H9 (cell line): ENCODE measurements at regions not wholly inside any gene's neighbourhood (a gene's known extent, or its start where the extent isn't known, plus 50 kb on each side); places are given as distances from the start of the nearest gene placed in this dataset.

ENCODE experiments used
- DNase-seq: peaks from one replicate; pipeline ENCODE4 v3.0.0-alpha.2; 2017
- H2AFZ ChIP-seq: one replicate; pipeline ENCODE4 v1.6.1; 2013; ENCODE audit warnings: mild to moderate bottlenecking, low read length, control low read depth, moderate library complexity
- H2AK5ac ChIP-seq: 2 replicates; pipeline ENCODE4 v1.6.1; 2013; ENCODE audit warnings: low read length, control low read depth, mixed read lengths; ENCODE audit not compliant: insufficient read length
- H2BK120ac ChIP-seq: one replicate; pipeline ENCODE4 v1.6.1; 2013; ENCODE audit warnings: low read depth, mild to moderate bottlenecking, low read length, control low read depth, inconsistent platforms; ENCODE audit not compliant: poor library complexity, severe bottlenecking
- H2BK12ac ChIP-seq: 2 replicates; pipeline ENCODE4 v1.6.1; 2013; ENCODE audit warnings: low read length, control low read depth, mixed read lengths, low read depth; ENCODE audit not compliant: insufficient read length
- H2BK15ac ChIP-seq: 2 replicates; pipeline ENCODE4 v1.6.1; 2013; ENCODE audit warnings: low read depth, low read length, control low read depth
- H2BK20ac ChIP-seq: one replicate; pipeline ENCODE4 v1.6.1; 2013; ENCODE audit warnings: low read depth, mild to moderate bottlenecking, low read length, control low read depth, inconsistent platforms; ENCODE audit not compliant: poor library complexity, severe bottlenecking
- H2BK5ac ChIP-seq: 2 replicates; pipeline ENCODE4 v1.6.1; 2013; ENCODE audit warnings: low read length, control low read depth, mixed read lengths; ENCODE audit not compliant: insufficient read length
- H3K14ac ChIP-seq: 2 replicates; pipeline ENCODE4 v1.6.1; 2013; ENCODE audit warnings: low read length, control low read depth; ENCODE audit not compliant: insufficient read depth
- H3K18ac ChIP-seq: 2 replicates; pipeline ENCODE4 v1.6.1; 2013; ENCODE audit warnings: low read depth, mild to moderate bottlenecking, mixed read lengths, low read length, control low read depth; ENCODE audit not compliant: insufficient read length
- H3K23ac ChIP-seq: 2 replicates; pipeline ENCODE4 v1.6.1; 2013; ENCODE audit warnings: low read length, control low read depth, mixed read lengths, low read depth; ENCODE audit not compliant: insufficient read length
- H3K23me2 ChIP-seq: 2 replicates; pipeline ENCODE4 v1.6.1; 2013; ENCODE audit warnings: low read depth, mild to moderate bottlenecking, mixed read lengths, low read length, control low read depth; ENCODE audit not compliant: insufficient read length, poor library complexity, severe bottlenecking
- H3K27ac ChIP-seq: 2 replicates; pipeline ENCODE4 v1.5.1; 2013; ENCODE audit warnings: low read length, control low read depth, mixed read lengths, low read depth; ENCODE audit not compliant: insufficient read length
- H3K27me3 ChIP-seq: 2 replicates; pipeline ENCODE4 v1.6.1; 2013; ENCODE audit warnings: low read length, control low read depth, inconsistent platforms; ENCODE audit not compliant: insufficient read depth
- H3K4ac ChIP-seq: 2 replicates; pipeline ENCODE4 v1.6.1; 2013; ENCODE audit warnings: low read depth, mild to moderate bottlenecking, control low read depth, inconsistent platforms, low read length, moderate library complexity
- H3K4me1 ChIP-seq: 2 replicates; pipeline ENCODE4 v1.6.1; 2013; ENCODE audit warnings: low read length, control low read depth, inconsistent platforms; ENCODE audit not compliant: insufficient read depth
- H3K4me2 ChIP-seq: 2 replicates; pipeline ENCODE4 v1.6.1; 2013; ENCODE audit warnings: low read length, control low read depth, mixed read lengths; ENCODE audit not compliant: insufficient read length, insufficient read depth
- H3K56ac ChIP-seq: 2 replicates; pipeline ENCODE4 v1.6.1; 2013; ENCODE audit warnings: low read depth, mild to moderate bottlenecking, mixed read lengths, low read length, control low read depth; ENCODE audit not compliant: insufficient read length
- H3K79me1 ChIP-seq: 2 replicates; pipeline ENCODE4 v1.6.1; 2013; ENCODE audit warnings: low read depth, mild to moderate bottlenecking, moderate library complexity, low read length, control low read depth, inconsistent platforms; ENCODE audit not compliant: insufficient read depth, poor library complexity, severe bottlenecking
- H3K79me2 ChIP-seq: 2 replicates; pipeline ENCODE4 v1.6.1; 2013; ENCODE audit warnings: low read length, control low read depth, inconsistent platforms; ENCODE audit not compliant: insufficient read depth
- H3K9ac ChIP-seq: 2 replicates; pipeline ENCODE4 v1.6.1; 2013; ENCODE audit warnings: low read length, control low read depth, mixed read lengths; ENCODE audit not compliant: insufficient read length; ENCODE audit errors: extremely low read depth
- H3K9me3 ChIP-seq: one replicate; pipeline ENCODE4 v1.6.1; 2013; ENCODE audit warnings: low read depth, low read length, inconsistent platforms; ENCODE audit not compliant: control insufficient read depth
- H3T11ph ChIP-seq: one replicate; pipeline ENCODE4 v1.6.1; 2013; ENCODE audit warnings: mild to moderate bottlenecking, low read length, control low read depth, inconsistent platforms
- H4K20me1 ChIP-seq: one replicate; pipeline ENCODE4 v1.6.1; 2013; ENCODE audit not compliant: control insufficient read depth, insufficient read length, insufficient read depth
- H4K5ac ChIP-seq: 2 replicates; pipeline ENCODE4 v1.6.1; 2013; ENCODE audit warnings: low read depth, mild to moderate bottlenecking, mixed read lengths, low read length, control low read depth; ENCODE audit not compliant: insufficient read length
- H4K8ac ChIP-seq: replicated peaks from 2 replicates; pipeline ENCODE4 v1.6.1; 2013; ENCODE audit warnings: low read length, control low read depth, mixed read lengths, low read depth; ENCODE audit not compliant: insufficient read length
- H4K91ac ChIP-seq: 2 replicates; pipeline ENCODE4 v1.6.1; 2013; ENCODE audit warnings: low read depth, mild to moderate bottlenecking, moderate library complexity, mixed read lengths, low read length, control low read depth; ENCODE audit not compliant: insufficient read length
- H3K27ac Mint-ChIP-seq, 3 experiments: 2 replicates in 2 of 3; 3 replicates in 1 of 3; pipeline ENCODE4 v1.8.0; 2020 to 2021; ENCODE audit warnings: mixed read lengths in 3 of 3, mild to moderate bottlenecking in 1 of 3, moderate library complexity in 1 of 3
- H3K27me3 Mint-ChIP-seq: 2 replicates; pipeline ENCODE4 v1.8.0; 2021; ENCODE audit warnings: low read depth, mild to moderate bottlenecking, moderate library complexity, mixed read lengths
- H3K36me3 Mint-ChIP-seq, 3 experiments: 2 replicates in 2 of 3; 3 replicates in 1 of 3; pipeline ENCODE4 v1.8.0; 2020 to 2021; ENCODE audit warnings: low read depth in 3 of 3, mixed read lengths in 3 of 3; ENCODE audit not compliant: insufficient read depth in 1 of 3
- H3K4me1 Mint-ChIP-seq, 2 experiments: 2 replicates each; pipeline ENCODE4 v1.8.0; 2020; ENCODE audit warnings: mixed read lengths in 2 of 2
- H3K4me3 Mint-ChIP-seq, 2 experiments: 2 replicates in 1 of 2; 3 replicates in 1 of 2; pipeline ENCODE4 v1.8.0; 2020 to 2021; ENCODE audit warnings: mild to moderate bottlenecking in 2 of 2, mixed read lengths in 2 of 2, moderate library complexity in 1 of 2
- H3K9me3 Mint-ChIP-seq, 2 experiments: 2 replicates in 1 of 2; 3 replicates in 1 of 2; pipeline ENCODE4 v1.8.0; 2020; ENCODE audit warnings: mild to moderate bottlenecking in 2 of 2, mixed read lengths in 2 of 2, moderate library complexity in 1 of 2
- WGBS: extraction: QIAGEN DNeasy Blood & Tissue Kit; methylation state at CpG from one replicate; pipeline ENCODE4 v1.1.7; 2013; ENCODE audit warnings: missing lambda C conversion rate, low lambda C conversion rate, mixed read lengths; ENCODE audit not compliant: insufficient read length; ENCODE audit errors: extremely low coverage; 5-methylcytosine and 5-hydroxymethylcytosine counted together
- TF ChIP-seq, protein P1 (sequence below): fragments of 200-600 bp; sonication (generic); conservative IDR thresholded peaks from 3 replicates; pipeline ENCODE4 v1.8.0; 2021; ENCODE audit warnings: antibody characterized with exemption, mild to moderate bottlenecking

DNA sequence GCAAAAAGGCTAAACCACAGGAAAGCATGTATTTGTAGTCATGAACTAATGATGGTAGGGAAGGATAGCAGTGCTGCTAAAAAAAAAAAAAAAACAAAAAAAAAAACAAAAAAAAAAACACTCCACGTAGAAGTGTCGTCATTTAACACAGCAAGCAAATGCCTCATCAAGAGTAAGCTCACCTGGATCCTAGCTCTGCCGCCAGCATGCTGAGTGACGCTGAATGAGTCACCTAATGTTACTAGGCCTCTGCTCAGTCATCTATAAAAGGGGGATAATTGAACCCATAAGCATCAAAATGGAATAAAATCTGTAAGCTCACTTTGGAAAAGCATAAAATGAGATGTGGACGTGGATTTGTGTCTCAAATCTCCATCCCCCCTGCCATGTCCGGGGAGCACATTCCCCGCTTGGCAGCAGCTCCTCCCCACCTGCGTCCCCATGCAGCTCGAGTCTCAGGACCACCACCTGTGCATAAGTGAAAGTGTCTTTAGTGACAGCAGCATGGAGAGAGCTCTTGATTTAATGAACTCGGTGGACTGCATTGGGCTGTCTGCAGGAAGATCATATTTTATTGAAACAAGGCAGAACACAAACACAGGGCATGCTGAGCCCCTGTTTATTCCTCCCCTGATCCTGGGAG lies 427.5 kb downstream of the LRATD1 start:
- no peak overlapping the region for H3K18ac ChIP-seq
- H3K9ac ChIP-seq: no peak overlapping the region
- Mint-ChIP-seq H3K36me3 (no peaks in the 10 kb centered on the region), H3K27me3 (no peaks in the 10 kb centered on the region), H3K4me3 (no peak overlapping the region), H3K27ac (0 out of 7 replicates have a peak overlapping the region, but pooled peaks of 1 of the 3 experiments have one; percentile 76), H3K4me1 (peaks cover 15 to 20% of the 10 kb centered on the region in 2 experiments), H3K9me3 (peaks cover 0 to 2% of the 10 kb centered on the region in 2 experiments; a peak in 1 of 5 replicates)
- H3K56ac ChIP-seq: no peak overlapping the region
- no peak overlapping the region for H4K8ac ChIP-seq
- no peaks in the 10 kb centered on the region for H3K9me3 ChIP-seq
- H3K4me1 ChIP-seq: no peaks in the 10 kb centered on the region; the same call in 1 of the 2 replicates
- no peak overlapping the region for H4K5ac ChIP-seq
- no peaks in the 10 kb centered on the region for H3K23me2 ChIP-seq
- H2AK5ac ChIP-seq: no peak overlapping the region
- no peaks in the 10 kb centered on the region for H3K27me3 ChIP-seq
- no peak overlapping the region for H2BK15ac ChIP-seq
- H2BK12ac ChIP-seq: no peak overlapping the region
- no peak overlapping the region for H3K4me2 ChIP-seq
- H3K23ac ChIP-seq: no peak overlapping the region
- TF ChIP-seq, protein P1, sequence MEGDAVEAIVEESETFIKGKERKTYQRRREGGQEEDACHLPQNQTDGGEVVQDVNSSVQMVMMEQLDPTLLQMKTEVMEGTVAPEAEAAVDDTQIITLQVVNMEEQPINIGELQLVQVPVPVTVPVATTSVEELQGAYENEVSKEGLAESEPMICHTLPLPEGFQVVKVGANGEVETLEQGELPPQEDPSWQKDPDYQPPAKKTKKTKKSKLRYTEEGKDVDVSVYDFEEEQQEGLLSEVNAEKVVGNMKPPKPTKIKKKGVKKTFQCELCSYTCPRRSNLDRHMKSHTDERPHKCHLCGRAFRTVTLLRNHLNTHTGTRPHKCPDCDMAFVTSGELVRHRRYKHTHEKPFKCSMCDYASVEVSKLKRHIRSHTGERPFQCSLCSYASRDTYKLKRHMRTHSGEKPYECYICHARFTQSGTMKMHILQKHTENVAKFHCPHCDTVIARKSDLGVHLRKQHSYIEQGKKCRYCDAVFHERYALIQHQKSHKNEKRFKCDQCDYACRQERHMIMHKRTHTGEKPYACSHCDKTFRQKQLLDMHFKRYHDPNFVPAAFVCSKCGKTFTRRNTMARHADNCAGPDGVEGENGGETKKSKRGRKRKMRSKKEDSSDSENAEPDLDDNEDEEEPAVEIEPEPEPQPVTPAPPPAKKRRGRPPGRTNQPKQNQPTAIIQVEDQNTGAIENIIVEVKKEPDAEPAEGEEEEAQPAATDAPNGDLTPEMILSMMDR: no peak
- H4K20me1 ChIP-seq: no peaks in the 10 kb centered on the region
- H3K79me1 ChIP-seq: no peaks in the 10 kb centered on the region
- H3K14ac ChIP-seq: no peak overlapping the region
- no peak overlapping the region for H4K91ac ChIP-seq
- no CpG with 5 or more reads among the region's 10 CpGs for WGBS
- no peak for DNase-seq
- no peak overlapping the region for H2BK120ac ChIP-seq
- peak overlapping the region; percentile 55 for H2BK5ac ChIP-seq
- H3K79me2 ChIP-seq: no peaks in the 10 kb centered on the region
- H3K4ac ChIP-seq: no peak overlapping the region
- no peak overlapping the region for H3T11ph ChIP-seq
- H2BK20ac ChIP-seq: no peak overlapping the region
- no peak overlapping the region for H2AFZ ChIP-seq
- H3K27ac ChIP-seq: no peak overlapping the region
